Panc1 (cell line): ENCODE measurements at regions not wholly inside any gene's neighbourhood (a gene's known extent, or its start where the extent isn't known, plus 50 kb on each side); places are given as distances from the start of the nearest gene placed in this dataset.

Source experiments
- POLR2AphosphoS5 ChIP-seq: IDR thresholded peaks from 2 replicates; pipeline ENCODE4 v1.6.1; 2012; ENCODE audit warnings: mild to moderate bottlenecking, low read depth, low read length, moderate library complexity
- TCF7L2 ChIP-seq: IDR thresholded peaks from 2 replicates; pipeline ENCODE4 v1.6.1; 2011; ENCODE audit warnings: mild to moderate bottlenecking, low read depth, low read length, inconsistent platforms
- TF ChIP-seq, protein P1 (sequence below): fragments of 450-650 bp; IDR thresholded peaks from 2 replicates; pipeline ENCODE4 v1.5.1; 2017; ENCODE audit warnings: mild to moderate bottlenecking

DNA sequence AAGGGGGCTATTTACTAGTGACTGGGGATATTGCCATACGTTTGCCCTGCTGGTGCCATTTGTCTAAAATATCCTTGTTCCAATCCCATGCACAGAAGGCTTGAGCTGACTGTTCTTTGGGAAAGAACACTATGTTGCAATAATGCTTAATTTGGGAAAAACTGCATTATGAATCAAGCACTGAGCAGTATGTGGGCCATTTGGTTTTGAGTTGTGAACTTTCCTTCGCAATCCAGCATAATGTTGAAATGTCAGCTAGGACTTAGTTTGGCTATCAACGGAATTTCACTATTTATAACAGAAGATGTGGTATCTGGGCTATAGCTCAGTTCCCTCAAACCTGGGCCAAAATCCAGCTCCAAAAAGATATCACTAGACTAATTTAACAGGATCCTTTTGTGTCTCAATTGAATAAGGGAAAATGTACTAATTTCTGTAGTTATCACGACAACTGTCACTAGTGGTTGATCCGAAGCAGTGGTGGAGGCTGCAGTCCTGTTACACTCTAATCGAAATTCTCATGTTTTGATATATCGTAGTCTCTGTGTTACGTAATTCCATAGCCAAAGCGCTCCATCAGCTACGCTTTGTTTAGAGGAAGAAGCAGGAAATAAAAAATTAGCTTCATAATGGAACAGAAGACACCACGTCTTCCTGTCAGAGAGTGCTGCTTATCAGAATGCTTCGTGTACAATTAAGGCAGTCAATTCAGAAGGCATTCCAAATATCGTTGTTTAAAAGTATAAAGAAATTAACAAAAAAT, 686.8 kb upstream of the SALL3 start:
- no peak for TF ChIP-seq TCF7L2
- TF ChIP-seq, protein P1, sequence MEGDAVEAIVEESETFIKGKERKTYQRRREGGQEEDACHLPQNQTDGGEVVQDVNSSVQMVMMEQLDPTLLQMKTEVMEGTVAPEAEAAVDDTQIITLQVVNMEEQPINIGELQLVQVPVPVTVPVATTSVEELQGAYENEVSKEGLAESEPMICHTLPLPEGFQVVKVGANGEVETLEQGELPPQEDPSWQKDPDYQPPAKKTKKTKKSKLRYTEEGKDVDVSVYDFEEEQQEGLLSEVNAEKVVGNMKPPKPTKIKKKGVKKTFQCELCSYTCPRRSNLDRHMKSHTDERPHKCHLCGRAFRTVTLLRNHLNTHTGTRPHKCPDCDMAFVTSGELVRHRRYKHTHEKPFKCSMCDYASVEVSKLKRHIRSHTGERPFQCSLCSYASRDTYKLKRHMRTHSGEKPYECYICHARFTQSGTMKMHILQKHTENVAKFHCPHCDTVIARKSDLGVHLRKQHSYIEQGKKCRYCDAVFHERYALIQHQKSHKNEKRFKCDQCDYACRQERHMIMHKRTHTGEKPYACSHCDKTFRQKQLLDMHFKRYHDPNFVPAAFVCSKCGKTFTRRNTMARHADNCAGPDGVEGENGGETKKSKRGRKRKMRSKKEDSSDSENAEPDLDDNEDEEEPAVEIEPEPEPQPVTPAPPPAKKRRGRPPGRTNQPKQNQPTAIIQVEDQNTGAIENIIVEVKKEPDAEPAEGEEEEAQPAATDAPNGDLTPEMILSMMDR, result no peak
- TF ChIP-seq POLR2AphosphoS5, result no peak
